Activated T-cell treated with anti-CD3 and anti-CD28 coated beads, Interleukin-2, amount 50 U/mL, for 4 hours (primary cell): ENCODE measurements at regions not wholly inside any gene's neighbourhood (a gene's known extent, or its start where the extent isn't known, plus 50 kb on each side); places are given as distances from the start of the nearest gene placed in this dataset.
"Not testable (repeated sequence)": the region's sequence is repeated elsewhere in the genome, so short reads cannot be mapped to it uniquely, and the experiment has no call there.

Experiments used
- ATAC-seq, 2 donors: fragments of 200-7000 bp; cut with Tn5 transposase; one replicate each; pipeline ENCODE4 v1.10.0; 2021
- DNase-seq: peaks from one replicate; pipeline ENCODE4 v3.0.0-alpha.2; 2020
- H3K27me3 Mint-ChIP-seq: one replicate; pipeline ENCODE4 v1.8.0; 2021; ENCODE audit warnings: low read depth, mixed read lengths
- H3K36me3 Mint-ChIP-seq: one replicate; pipeline ENCODE4 v1.8.0; 2022; ENCODE audit warnings: mixed read lengths; ENCODE audit not compliant: insufficient read depth
- H3K4me1 Mint-ChIP-seq: one replicate; pipeline ENCODE4 v1.8.0; 2021; ENCODE audit warnings: low read depth, mixed read lengths
- H3K4me3 Mint-ChIP-seq: one replicate; pipeline ENCODE4 v1.8.0; 2021; ENCODE audit warnings: mild to moderate bottlenecking, moderate library complexity, mixed read lengths
- H3K9me3 Mint-ChIP-seq: one replicate; pipeline ENCODE4 v1.8.0; 2021; ENCODE audit warnings: mixed read lengths

GRCh38 chr18:8928847-8929780 lies 173.4 kb upstream of the NDUFV2 start:
- Mint-ChIP-seq H3K4me1 (no peaks in the 10 kb centered on the region), H3K9me3 (peaks cover 20% of the 10 kb centered on the region), H3K36me3 (no peaks in the 10 kb centered on the region), H3K27me3 (peaks cover 8% of the 10 kb centered on the region), H3K4me3 (no peak overlapping the region)
- DNase-seq (no peak), ATAC-seq (no peak)

- no peak for DNase-seq
- no peaks in the 10 kb centered on the region for H3K36me3 Mint-ChIP-seq
- no peaks in the 10 kb centered on the region for H3K4me1 Mint-ChIP-seq
- ATAC-seq: no peak
- H3K27me3 Mint-ChIP-seq: peaks cover 5% of the 10 kb centered on the region
- no peak overlapping the region for H3K4me3 Mint-ChIP-seq
- peaks cover 16% of the 10 kb centered on the region for H3K9me3 Mint-ChIP-seq
Observed at GRCh38 chr18:8930990-8931616, 171.4 kb upstream of the NDUFV2 start.

- H3K4me1 Mint-ChIP-seq: no peaks in the 10 kb centered on the region
- H3K9me3 Mint-ChIP-seq: peaks cover 8% of the 10 kb centered on the region
- H3K27me3 Mint-ChIP-seq: peaks cover 11% of the 10 kb centered on the region
- no peaks in the 10 kb centered on the region for H3K36me3 Mint-ChIP-seq
- no peak for ATAC-seq
- no peak for DNase-seq
- H3K4me3 Mint-ChIP-seq: no peak overlapping the region
Observed at GRCh38 chr18:8932866-8933265, 169.6 kb upstream of the NDUFV2 start.

GRCh38 chr18:8933714-8934284 lies 168.7 kb upstream of the NDUFV2 start:
- Mint-ChIP-seq H3K4me3 (no peak overlapping the region), H3K27me3 (peaks cover 14% of the 10 kb centered on the region), H3K9me3 (peaks cover 8% of the 10 kb centered on the region), H3K36me3 (no peaks in the 10 kb centered on the region), H3K4me1 (no peaks in the 10 kb centered on the region)
- no peak for DNase-seq
- no peak for ATAC-seq

GRCh38 chr18:8935346-8935745 lies 167.2 kb upstream of the NDUFV2 start:
- not testable (repeated sequence) for DNase-seq, H3K36me3 Mint-ChIP-seq, H3K9me3 Mint-ChIP-seq, ATAC-seq, H3K4me1 Mint-ChIP-seq, H3K4me3 Mint-ChIP-seq
- peaks cover 14% of the 10 kb centered on the region for H3K27me3 Mint-ChIP-seq

GRCh38 chr18:8936619-8937018 lies 165.9 kb upstream of the NDUFV2 start:
- ATAC-seq (no peak), DNase-seq (no peak)
- Mint-ChIP-seq H3K4me1 (no peaks in the 10 kb centered on the region), H3K9me3 (no peaks in the 10 kb centered on the region), H3K36me3 (no peaks in the 10 kb centered on the region), H3K27me3 (peaks cover 12% of the 10 kb centered on the region), H3K4me3 (no peak overlapping the region)

- Mint-ChIP-seq H3K9me3 (no peaks in the 10 kb centered on the region), H3K4me3 (no peak overlapping the region), H3K27me3 (peaks cover 11% of the 10 kb centered on the region), H3K4me1 (no peaks in the 10 kb centered on the region), H3K36me3 (no peaks in the 10 kb centered on the region)
- ATAC-seq: no peak
- DNase-seq: no peak
Observed at GRCh38 chr18:8937160-8938094, 165.1 kb upstream of the NDUFV2 start.

GRCh38 chr18:8938817-8939216 lies 163.7 kb upstream of the NDUFV2 start:
- no peak for ATAC-seq
- no peak for DNase-seq
- no peaks in the 10 kb centered on the region for H3K36me3 Mint-ChIP-seq
- peaks cover 11% of the 10 kb centered on the region for H3K27me3 Mint-ChIP-seq
- no peaks in the 10 kb centered on the region for H3K4me1 Mint-ChIP-seq
- no peaks in the 10 kb centered on the region for H3K9me3 Mint-ChIP-seq
- H3K4me3 Mint-ChIP-seq: no peak overlapping the region

GRCh38 chr18:8942021-8942908 lies 160.2 kb upstream of the NDUFV2 start:
- Mint-ChIP-seq H3K36me3 (no peaks in the 10 kb centered on the region), H3K4me3 (no peak overlapping the region)
- ATAC-seq: no peak

GRCh38 chr18:8942909-8943545 lies 159.5 kb upstream of the NDUFV2 start:
- H3K4me1 Mint-ChIP-seq: no peaks in the 10 kb centered on the region
- ATAC-seq: no peak
- H3K4me3 Mint-ChIP-seq: no peak overlapping the region
- DNase-seq: no peak
- no peaks in the 10 kb centered on the region for H3K9me3 Mint-ChIP-seq
- H3K36me3 Mint-ChIP-seq: no peaks in the 10 kb centered on the region
- H3K27me3 Mint-ChIP-seq: peaks cover 7% of the 10 kb centered on the region

More at GRCh38 chr18:8942021-8942908, 160.2 kb upstream of the NDUFV2 start:
- H3K4me1 Mint-ChIP-seq: no peaks in the 10 kb centered on the region
- peaks cover 9% of the 10 kb centered on the region for H3K27me3 Mint-ChIP-seq
- H3K9me3 Mint-ChIP-seq: no peaks in the 10 kb centered on the region
- no peak for DNase-seq

- ATAC-seq: no peak
- peaks cover 2% of the 10 kb centered on the region for H3K4me1 Mint-ChIP-seq
- H3K9me3 Mint-ChIP-seq: no peaks in the 10 kb centered on the region
- DNase-seq: no peak
- no peak overlapping the region for H3K4me3 Mint-ChIP-seq
- peaks cover 9% of the 10 kb centered on the region for H3K27me3 Mint-ChIP-seq
- no peaks in the 10 kb centered on the region for H3K36me3 Mint-ChIP-seq
Observed at GRCh38 chr18:8943900-8944870, 158.3 kb upstream of the NDUFV2 start.

- H3K9me3 Mint-ChIP-seq: no peaks in the 10 kb centered on the region
- peaks cover 2% of the 10 kb centered on the region for H3K4me1 Mint-ChIP-seq
- DNase-seq: no peak
- H3K36me3 Mint-ChIP-seq: no peaks in the 10 kb centered on the region
- ATAC-seq: no peak
- H3K4me3 Mint-ChIP-seq: no peak overlapping the region
- peaks cover 10% of the 10 kb centered on the region for H3K27me3 Mint-ChIP-seq
Observed at GRCh38 chr18:8944871-8945245, 157.6 kb upstream of the NDUFV2 start.
